ENCODE measurements at regions not wholly inside any gene's neighbourhood (a gene's known extent, or its start where the extent isn't known, plus 50 kb on each side); places are given as distances from the start of the nearest gene placed in this dataset.
"Not testable (repeated sequence)": the region's sequence is repeated elsewhere in the genome, so short reads cannot be mapped to it uniquely, and the experiment has no call there.

DNA sequence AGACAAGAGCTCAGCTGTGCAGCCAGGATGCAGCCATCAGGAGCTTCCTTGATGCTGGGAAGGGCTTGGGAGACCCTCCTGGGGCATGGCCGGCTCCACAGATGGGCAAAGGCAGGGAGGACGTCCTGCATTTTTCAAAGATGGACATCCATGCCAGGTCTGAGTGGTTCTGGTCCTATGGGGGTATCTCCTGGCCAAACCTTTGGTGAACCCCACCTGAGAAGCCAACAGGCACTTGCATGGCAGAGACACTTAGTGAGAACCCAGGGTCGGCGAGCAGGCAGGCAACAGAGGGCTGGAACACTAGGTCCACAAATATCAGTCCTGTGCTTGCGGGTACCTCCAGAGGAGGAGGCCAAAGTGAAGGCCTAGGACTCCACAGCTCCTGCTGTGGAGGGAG lies 70.0 kb downstream of the KCTD15 start:
- DNase-seq: no peak

DNA sequence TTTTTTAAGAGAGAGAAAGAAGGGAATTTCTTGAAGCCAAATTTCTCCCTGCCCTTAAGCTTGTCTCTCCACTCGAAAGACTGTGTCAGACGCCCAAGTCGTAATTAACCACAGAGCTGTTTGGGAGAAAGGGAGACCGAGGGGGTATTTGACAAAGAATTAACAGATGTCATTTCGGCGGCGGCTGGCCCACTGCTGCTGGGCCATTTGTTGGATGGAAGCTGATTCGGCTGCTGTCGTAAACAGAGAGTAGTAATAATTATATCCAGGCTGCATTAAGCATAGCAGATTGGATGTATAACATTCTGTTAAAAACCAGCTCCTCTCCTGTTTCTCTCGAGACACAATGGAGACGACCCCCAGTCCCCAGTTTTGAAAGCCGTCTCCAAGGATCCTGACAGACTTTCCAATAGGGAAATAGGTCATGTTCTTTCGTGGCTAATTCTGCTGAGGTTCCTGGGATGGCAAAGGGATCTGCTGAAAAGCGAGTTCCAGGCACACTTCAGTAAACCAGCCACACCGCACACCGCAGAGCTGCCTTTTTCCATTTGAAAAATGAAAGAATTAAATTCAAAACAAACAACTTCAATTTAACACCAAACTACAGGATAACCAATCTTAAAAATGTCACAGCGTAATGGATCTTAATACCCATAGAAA lies 71.5 kb downstream of the KCTD15 start:
- DNase-seq: no peak

DNA sequence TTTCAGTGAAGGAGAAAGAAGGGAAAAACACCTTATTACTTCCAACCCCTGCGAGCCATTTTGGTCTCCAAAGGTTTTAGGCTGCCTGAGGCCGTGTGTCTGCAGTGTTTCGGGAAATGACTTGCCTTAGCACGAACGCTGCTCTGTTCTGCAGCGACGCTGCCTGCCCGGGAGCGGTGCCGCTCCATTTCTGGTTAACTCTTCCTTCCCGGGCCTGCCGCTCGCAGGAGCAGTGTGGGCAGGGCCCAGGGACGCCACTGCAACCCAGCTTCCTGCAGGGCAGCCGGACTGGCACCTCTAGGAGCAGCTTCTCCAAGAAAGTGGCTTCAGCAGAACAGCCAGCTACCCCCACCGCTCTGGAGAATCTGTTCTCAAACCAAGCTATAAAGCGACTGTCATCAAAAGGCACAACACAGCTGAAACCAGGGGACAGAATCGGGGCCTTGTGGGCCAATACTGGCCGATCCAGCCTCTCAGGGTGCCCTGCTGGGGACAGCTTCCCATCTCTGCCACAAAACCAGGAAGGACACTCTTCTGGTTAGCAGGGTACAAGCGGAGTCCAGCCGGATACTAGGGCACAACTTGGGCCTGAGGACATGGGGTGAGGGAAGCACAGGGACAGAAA lies 72.2 kb downstream of the KCTD15 start:
- DNase-seq: no peak

DNA sequence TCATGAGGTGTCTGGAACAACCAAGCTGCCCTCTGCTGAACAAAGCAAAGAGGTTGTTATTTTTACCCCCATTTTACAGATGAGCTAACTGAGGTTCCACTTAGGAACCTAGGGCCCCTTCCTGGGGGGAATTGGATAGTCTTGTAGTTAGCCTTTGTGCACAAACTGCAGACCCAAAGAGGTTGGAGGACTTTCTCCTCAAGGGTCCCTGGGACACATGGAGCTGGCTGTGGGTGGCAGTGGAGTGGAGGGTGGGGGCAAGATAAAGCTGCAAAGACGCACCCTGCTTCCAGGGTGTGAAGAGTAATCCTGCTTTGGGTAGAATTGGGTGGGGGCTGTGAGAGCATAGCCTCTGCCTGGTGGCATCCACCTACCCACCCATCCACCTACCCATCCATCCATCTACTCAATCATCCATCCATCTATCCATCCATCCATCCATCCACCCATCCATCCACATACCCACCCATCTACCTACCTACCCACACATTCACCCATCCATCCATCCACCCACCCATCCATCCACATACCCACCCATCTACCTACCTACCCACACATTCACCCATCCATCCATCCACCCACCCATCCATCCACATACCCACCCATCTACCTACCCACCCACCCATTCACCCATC lies 73.7 kb downstream of the KCTD15 start:
- not testable (repeated sequence) for DNase-seq

DNA sequence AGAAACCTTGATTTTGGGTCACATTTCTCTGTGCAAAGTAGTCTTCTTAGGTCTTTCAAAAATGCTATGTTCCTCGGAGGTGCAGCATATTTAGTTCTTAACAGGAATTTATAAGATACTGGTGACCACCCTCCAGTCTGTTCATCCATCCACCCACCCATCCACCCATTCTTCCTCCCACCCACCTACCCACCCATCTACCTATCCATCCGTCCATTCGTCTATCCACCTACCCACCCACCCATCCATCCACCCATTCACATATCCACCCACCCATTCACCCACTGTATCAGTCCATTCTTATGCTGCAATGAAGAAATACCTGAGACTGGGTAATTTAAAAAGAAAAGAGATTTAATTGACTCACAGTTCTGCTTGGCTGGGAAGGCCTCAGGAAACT lies 74.9 kb downstream of the KCTD15 start:
- DNase-seq: no peak

DNA sequence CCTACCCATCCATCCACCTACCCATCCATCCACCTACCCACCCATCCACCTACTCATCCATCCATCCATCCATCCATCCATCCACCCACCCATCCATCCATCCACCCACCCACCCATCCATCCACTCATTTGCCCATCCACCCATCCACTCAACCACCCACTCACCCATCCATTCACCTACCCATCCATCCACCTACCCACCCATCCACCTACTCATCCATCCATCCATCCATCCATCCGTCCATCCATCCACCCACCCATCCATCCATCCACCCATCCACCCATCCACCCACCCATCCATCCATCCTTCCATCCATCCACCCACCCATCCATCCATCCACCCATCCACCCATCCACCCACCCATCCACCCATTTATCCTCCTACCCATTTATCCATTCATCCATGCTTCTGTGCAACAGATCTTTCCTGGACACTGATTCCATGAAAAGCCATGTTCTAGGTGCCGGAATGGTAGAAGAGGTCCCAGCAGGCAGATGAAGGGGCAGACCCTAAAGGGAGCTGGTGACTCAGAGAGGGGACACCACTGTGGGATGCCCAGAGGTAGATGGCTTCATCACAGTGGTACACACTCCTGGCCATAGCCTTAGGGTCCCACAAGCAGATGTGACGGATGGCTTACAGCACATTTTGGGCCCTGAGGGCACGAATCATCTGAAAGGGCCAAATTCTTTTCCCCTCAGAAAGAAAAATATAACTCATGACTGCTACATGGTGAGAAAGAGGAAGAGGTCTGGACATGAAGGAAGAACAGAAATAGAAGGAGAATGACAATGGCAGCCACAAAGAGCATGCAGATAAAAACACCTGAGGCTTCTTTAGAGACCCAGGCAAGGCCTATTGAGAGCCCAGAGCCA lies 76.0 kb downstream of the KCTD15 start:
- DNase-seq: no peak

DNA sequence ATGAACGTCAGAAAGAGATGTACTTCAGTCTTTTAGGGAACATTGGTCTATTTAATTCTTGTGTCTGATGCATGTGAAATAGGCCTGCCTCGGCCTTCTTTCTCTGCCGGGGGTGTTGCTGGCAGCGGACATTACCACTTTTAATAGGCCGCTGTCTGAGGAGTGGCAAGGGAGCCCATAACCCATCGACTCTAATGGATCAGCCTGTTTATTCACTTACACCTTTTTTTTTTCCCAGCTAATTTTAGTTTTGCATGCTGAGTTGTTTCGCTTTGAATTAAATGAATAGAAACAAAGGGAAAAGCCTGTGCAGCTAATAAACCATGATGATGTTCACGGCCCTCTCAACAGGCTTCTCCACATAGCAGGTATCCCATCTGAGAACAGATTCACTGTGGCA lies 78.4 kb downstream of the KCTD15 start:
- no peak for DNase-seq

DNA sequence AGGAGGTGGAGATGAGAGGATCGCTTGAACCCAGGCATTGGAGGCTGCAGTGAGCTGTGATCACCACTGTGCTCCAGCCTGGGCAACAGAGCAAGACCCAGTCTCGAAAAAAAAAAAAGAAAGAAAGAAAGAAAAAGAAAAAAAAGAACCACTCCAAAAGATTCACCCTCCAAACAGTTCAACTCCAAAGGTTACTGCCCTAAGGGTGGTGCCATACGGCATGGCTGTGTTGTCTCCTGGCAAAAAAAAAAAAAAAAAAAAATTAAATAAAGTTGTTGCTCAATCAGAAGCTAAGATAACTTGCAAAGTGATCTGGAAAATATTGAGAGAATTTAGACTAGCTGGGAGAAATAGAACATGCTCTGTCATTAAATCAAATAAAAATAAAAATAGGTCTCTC lies 79.5 kb downstream of the KCTD15 start:
- DNase-seq: no peak

DNA sequence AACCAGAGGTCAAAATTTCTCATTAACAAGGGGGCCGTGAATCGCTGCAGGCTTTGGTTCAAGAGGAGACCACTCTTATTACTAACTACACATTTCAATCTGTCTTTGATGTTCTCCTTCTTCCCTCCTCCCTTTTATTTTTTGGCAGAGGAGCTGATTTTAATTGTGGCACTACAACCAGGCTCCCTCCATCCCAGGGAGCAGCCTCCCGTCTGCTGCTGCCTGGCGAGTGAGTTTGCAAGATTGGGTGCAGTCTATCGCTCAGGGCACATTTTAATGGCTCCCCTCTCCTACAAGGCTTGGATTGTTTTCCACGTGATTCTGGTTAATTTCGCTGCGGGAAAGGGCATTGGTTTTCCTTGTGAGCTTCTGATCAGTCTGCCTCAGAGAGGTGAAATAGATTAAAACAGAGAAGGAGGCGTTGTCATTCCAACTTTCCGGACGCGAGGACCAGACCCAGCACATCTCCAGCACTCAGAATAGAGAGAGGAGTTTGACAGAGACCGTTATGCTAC lies 81.4 kb downstream of the KCTD15 start:
- no peak for DNase-seq

DNA sequence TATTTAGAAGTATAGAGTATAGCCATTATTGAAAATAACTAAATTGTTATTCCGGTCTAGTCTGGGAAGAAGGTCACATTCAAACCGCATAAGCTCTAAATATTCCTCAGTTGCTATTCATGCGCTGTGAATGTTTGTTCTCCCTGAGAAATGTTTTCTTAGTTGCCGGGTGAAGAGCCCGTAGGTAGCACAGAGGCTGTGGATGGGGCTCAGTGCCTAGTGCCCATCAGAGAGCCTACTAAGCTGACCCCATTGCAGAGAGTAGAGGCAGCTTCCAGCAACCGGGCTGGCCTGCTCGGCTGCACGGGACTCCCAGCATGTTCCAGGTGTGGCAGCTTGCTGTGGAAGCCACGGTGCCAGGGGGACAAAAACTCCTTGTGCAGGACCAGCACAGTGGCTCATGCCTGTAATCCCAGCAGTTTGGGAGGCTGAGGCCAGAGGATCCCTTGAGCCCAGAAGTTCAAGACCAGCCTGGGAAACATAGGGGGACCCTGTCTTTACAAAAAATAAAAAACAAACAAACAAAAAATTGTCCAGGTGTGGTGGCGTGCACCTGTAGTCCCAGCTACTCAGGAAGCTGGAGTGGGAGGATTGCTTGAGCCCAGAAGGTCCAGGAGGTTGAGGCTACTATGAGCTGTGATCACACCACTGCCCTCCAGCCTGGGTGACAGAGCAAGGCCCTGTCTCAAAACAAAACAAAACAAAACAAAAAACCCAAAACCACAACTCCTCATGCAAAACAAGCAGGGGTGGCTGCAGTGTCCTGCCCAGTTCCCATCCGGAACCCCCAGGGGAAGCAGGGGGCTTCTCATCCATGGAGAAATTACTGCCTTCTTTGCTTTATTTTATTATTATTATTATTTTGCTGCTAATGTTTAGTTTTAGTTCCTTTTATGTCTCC lies 82.5 kb downstream of the KCTD15 start:
- no peak for DNase-seq

DNA sequence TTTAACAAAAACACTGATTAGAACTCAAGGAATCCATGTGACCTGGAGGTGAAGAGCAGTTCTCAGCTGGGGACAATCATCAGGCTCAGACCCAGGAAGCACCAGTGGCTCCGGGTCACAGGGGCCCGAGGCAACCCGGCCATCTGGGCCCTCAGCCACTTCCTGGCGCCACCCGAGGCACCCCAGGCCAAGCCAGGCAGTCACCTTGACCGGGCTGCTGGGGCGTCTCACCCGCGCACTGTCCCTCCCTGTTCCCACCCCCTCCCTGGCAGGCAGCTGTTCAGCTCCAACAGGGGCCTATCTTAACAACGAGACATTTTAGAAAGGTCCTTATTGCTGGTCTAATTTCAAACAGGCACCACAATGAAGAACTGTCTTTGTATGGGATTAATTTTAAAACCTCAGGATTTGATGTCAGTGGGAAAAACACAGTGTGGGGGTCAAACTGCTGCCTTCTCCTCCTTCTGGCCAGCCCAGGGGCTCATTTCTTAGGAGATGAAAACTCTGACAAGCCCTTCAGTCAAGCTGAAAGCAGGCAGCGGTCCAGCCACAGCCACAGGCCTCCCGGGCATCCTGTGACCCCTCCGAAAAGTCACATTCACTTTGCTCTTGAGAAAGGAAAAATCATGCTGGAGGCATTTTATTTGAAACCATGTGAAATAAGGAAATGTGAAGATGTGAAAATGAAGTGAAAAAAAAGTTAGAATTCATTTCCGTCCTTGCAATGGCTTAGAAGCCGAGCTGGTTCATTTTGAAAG lies 83.3 kb downstream of the KCTD15 start:
- DNase-seq: no peak

DNA sequence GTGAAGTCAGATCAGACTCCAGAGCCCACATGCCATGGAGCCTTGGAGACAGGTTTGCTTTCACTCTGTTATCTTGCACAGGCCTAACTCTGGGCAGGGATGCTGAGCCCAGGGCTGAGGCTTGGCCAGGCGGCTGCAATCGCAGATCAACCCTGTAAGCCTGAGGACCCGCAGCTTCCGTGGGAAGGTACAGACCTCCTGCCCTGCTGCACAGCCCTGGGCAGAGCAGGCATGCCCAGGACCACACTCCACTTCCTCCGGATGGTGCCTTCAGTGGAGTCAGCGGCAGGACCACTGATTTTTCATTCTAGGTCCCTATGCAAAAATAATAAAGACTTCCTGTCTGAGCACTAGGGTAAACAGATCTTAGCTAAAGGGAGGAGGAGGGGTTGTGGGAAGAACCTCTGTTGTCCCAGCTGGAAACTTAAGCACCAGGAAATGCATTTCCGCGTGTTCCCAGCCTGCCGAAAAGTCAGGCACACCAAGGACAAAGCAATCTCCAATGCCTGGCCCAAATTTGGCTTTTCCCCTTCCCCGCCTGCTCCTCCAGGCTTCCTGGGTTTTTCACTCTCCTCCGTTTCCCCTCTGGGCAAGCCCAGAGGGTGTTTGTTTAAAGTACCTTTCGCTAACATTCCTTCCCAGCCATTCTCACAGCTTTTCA lies 87.3 kb downstream of the KCTD15 start:
- DNase-seq: no peak

DNA sequence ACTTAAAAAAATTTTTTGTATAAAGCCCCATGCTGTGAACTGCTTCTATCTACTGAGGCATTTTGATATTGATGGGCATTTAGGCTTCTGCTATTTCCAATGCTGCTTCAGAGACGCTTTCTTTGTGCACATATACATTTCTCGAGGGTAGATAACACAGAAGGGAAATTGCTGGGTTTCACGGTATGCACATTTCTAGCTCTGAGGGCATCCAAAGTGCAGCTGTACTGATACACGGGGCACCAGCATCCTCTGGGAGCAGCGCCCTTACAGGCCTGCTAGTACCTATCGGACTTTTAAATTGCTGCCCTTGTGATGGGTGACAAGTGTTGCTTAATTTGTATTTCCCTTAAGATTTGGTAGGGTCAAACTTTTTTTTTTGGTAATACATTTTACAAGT lies 88.6 kb downstream of the KCTD15 start:
- DNase-seq: no peak

DNA sequence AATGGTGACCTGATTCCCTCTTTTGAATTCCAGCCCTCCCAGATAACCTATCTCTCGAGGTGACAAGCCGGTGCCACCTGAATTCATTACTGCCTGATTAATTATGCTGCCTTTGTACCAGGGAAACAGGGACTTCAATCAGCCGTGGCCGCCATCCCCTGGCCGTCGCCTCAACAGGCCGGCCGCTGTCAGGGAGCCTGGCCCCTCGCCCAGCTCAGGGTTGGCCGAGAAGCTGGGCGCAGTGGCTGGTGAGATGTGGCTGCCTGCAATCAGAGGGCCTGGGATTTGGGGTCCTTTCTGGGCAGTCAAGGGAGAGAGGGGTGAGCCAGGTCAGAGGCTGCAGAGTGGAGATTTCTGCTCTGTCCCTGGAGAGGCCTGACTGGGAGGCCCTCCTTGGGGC lies 91.2 kb downstream of the KCTD15 start:
- no peak for DNase-seq

DNA sequence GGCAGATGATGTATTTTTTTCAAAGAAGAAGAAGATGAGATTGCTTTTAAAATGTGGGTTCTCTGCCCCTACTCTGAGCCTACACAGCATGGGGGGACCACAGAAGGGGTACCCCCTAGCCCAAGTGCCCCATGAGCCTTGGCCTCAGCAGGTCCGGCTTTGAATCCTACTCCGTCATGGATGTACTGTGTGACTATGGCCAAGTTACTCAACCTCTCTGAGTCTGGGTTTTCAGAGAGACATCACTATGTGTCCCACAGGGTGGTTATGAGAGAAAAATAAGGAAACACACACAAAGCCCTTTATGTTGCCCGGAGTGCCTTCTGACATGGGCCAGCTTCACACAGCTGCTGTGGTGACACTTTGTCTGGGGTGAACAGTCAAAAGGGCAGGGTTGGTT lies 92.0 kb downstream of the KCTD15 start:
- DNase-seq: no peak

DNA sequence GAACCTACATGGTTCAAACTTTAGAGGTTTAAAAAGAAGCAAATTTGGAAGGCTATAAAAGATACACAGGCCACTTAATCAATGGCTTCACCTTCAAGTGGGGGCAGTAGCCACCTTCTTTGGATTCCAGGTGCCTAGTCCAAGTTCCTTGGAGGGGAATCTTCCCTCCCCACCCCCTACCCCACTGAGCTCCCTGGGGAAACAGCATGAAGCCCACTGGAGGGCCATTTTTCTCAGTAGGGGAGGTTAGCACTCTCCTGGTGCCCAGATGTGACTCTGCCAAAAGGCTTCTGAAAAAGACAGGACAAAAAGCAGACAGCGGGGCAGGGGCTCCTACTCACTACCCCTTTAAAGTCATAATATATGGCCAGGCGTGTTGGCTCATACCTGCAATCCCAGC lies 93.9 kb downstream of the KCTD15 start:
- no peak for DNase-seq

DNA sequence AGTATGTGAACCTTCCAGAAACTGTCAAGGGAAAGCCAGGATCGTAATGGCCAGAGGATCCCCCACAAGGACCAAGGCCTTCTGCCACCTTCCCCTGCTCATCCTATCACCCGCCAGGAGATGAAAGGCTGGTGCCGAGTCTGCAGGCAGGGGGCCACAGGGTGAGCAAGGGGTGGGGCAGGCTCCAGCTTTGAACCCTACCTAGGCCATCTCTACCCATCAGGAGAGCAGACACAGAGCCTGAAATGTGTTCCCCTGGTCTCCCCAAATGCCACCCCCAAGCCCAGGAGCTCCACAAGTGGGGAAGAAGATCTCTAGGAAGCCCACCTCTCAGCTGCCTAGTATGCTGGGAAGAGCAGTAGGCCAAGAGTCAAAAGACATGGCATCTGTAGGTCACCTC lies 95.1 kb downstream of the KCTD15 start:
- no peak for DNase-seq

DNA sequence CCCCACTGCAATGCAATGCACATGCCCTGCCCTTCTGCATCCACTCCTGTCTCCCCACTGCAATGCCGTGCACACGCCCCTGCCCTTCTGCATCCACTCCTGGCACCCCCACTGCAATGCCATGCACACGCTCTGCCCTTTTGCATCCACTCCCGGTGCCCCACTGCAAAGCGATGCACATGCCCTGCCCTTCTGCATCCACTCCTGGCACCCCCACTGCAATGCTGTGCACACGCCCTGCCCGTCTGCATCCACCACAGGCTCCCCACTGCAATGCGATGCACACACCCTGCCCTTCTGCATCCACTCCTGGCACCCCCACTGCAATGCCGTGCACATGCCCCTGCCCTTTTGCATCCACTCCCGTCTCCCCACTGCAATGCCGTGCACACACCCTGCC lies 98.1 kb downstream of the KCTD15 start:
- no peak for DNase-seq

DNA sequence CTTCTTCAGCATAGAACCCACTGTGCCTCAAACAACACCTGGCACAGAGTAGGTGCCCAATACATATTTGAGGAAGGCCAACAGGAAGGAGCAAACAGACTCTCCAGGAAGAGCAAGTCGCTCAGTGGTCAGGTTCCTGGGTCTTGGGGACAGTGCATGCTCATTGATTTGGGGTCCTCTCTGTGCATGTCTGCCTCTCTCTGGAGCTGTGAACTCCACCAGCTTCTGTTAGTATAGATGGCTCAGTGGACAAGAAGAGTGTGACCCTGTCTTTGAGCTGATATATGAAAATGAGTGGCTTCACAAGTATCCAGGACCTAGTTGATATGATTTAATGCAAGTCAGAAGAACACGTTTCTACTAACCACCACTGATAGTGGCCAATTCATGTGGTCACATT lies 98.7 kb downstream of the KCTD15 start:
- no peak for DNase-seq

DNA sequence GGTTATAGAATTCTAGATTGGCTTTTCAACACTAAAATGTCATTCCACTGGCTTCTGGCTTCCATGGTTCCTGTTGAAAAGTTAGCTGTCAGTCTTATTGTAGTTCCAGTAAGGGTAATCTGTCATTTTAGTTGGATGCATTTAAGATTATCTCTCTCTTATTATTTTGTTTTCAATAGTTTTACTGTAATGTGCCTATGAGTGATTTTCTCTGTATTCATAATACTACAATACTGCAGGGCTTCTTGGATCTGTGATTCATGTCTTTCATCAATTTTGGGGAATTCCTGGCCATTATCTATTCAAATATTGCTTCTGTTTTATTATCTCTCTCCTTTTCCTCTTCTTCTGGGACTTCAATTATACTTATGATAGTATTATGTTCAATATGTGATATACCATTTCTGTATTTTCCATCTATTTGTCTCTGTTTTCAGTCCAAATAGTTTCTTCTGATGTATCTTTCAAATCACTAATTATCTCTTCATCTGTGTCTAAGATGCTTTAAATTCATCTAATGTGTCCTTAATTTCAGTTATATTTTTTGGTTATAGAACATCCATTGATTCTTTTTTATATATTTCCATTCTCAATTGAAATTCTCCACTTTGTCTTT lies 101.5 kb downstream of the KCTD15 start:
- DNase-seq: no peak

DNA sequence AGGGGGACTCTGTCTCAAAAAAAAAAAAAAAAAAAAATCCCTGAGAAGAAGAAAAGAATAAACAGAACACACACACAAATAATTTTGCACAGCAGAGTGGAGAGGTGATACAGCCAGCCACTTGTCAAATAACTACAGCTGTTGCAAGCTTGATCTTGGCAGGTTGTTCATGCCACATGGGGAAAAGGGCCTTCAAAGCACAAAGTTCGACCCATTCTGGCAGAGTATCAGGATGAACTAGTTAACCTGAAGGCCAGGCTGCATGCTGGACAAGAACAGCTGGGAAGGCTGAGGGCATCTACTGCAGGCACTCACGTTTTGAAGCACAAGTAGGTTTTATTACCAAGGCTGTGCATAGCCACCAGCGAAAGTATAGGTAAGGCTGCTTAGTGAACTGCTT lies 104.1 kb downstream of the KCTD15 start:
- no peak for DNase-seq
